GM12878 (cell line): ENCODE measurements at regions not wholly inside any gene's neighbourhood (a gene's known extent, or its start where the extent isn't known, plus 50 kb on each side); places are given as distances from the start of the nearest gene placed in this dataset.

Experiments used
- ATAC-seq: fragments of 200-7000 bp; cut with Tn5 transposase; 3 replicates; pipeline ENCODE4 v1.9.1; 2020; ENCODE audit warnings: mild to moderate bottlenecking, moderate library complexity
- BruUV-seq: library from RNA; stranded (reverse); fragments of 400-500 nt; replicated peaks from 2 replicates; lab custom pipeline; 2021; lab: Mats Ljungman, UMichigan
- CTCF ChIA-PET: fragments of 300-600 bp; sonication (Branson Sonifier 250); formaldehyde crosslinking; extraction: SDS; loops from one replicate; lab custom pipeline; 2021; ENCODE audit warnings: inconsistent platforms; lab: Yijun Ruan, JAX
- POLR2A ChIA-PET: fragments of 350-600 bp; formaldehyde crosslinking; extraction: SDS; loops from one replicate; lab custom pipeline; 2021; ENCODE audit warnings: inconsistent platforms; lab: Charles Lee
- RAD21 ChIA-PET: fragments of 300-600 bp; sonication (Branson Sonifier 250); formaldehyde crosslinking; loops from one replicate; lab custom pipeline; 2023; ENCODE audit warnings: antibody characterized with exemption; ENCODE audit not compliant: unreplicated experiment; lab: Charles Lee
- SMC1A ChIA-PET: fragments of 300-600 bp; sonication (Branson Sonifier 250); formaldehyde crosslinking; loops from one replicate; lab custom pipeline; 2023; ENCODE audit not compliant: unreplicated experiment, uncharacterized antibody; lab: Charles Lee
- DNase-seq: peaks from one replicate; pipeline ENCODE4 v3.0.0-alpha.2; 2011; ENCODE audit warnings: low read depth, low spot score
- FAIRE-seq: peaks from 3 replicates; lab custom pipeline; 2011; peaks lifted over from hg19 to GRCh38; lab: Jason Lieb, UNC
- H2AFZ ChIP-seq: 2 replicates; pipeline ENCODE4 v1.6.0; 2011; ENCODE audit warnings: low read depth, low read length, control low read depth; ENCODE audit not compliant: control insufficient read depth
- H3K27ac ChIP-seq: 2 replicates; pipeline ENCODE4 v1.5.1; 2011; ENCODE audit warnings: control low read depth; ENCODE audit not compliant: control insufficient read depth, insufficient read depth
- H3K27me3 ChIP-seq, 2 experiments: replicated peaks in 1 of 2; 2 replicates each; pipeline versions ENCODE4 v1.6.0 to v1.6.1; 2011; ENCODE audit warnings: low read length in 1 of 2; ENCODE audit not compliant: control insufficient read depth in 2 of 2, insufficient read depth in 2 of 2
- H3K36me3 ChIP-seq, 2 experiments: 2 replicates each; pipeline ENCODE4 v1.5.1; 2011; ENCODE audit warnings: low read length in 1 of 2; ENCODE audit not compliant: control insufficient read depth in 2 of 2, insufficient read depth in 2 of 2
- H3K4me1 ChIP-seq: 2 replicates; pipeline ENCODE4 v1.6.1; 2011; ENCODE audit warnings: mild to moderate bottlenecking, low read length, moderate library complexity, mixed read lengths; ENCODE audit not compliant: control insufficient read depth, insufficient read depth
- H3K4me2 ChIP-seq: 2 replicates; pipeline ENCODE4 v1.6.0; 2011; ENCODE audit warnings: control low read depth; ENCODE audit not compliant: control insufficient read depth, insufficient read depth
- H3K4me3 ChIP-seq: fragments of 200-600 bp; sonication (generic); 2 replicates; pipeline ENCODE4 v1.5.1; 2016
- H3K79me2 ChIP-seq: 2 replicates; pipeline ENCODE4 v1.6.0; 2011; ENCODE audit warnings: low read length; ENCODE audit not compliant: control insufficient read depth, insufficient read depth
- H3K9ac ChIP-seq: 2 replicates; pipeline ENCODE4 v1.8.0; 2011; ENCODE audit warnings: low read length, control low read depth, mixed read lengths; ENCODE audit not compliant: control insufficient read depth, insufficient read depth
- H3K9me3 ChIP-seq: replicated peaks from 3 replicates; pipeline ENCODE4 v1.5.1; 2011; ENCODE audit warnings: mild to moderate bottlenecking, low read length; ENCODE audit not compliant: control insufficient read depth, insufficient read depth
- H4K20me1 ChIP-seq: 2 replicates; pipeline ENCODE4 v1.6.0; 2011; ENCODE audit not compliant: control insufficient read depth, insufficient read depth
- CBX5 ChIP-seq: sonication (generic); IDR thresholded peaks from 2 replicates; pipeline ENCODE4 v1.6.1; 2016; ENCODE audit warnings: low read depth, moderate library complexity, mild to moderate bottlenecking, inconsistent platforms
- ESRRA ChIP-seq: IDR thresholded peaks from 2 replicates; pipeline ENCODE4 v1.6.1; 2012; ENCODE audit warnings: mild to moderate bottlenecking, low read length, improper control_type of control experiment
- YY1 ChIP-seq: IDR thresholded peaks from 2 replicates; pipeline ENCODE4 v1.6.1; 2011; ENCODE audit warnings: low read depth, mild to moderate bottlenecking, low read length
- ZNF207 ChIP-seq: fragments of 450-650 bp; IDR thresholded peaks from 2 replicates; pipeline ENCODE4 v1.6.1; 2014; ENCODE audit warnings: antibody characterized with exemption, mild to moderate bottlenecking, borderline replicate concordance
- WGBS: methylation state at CpG from one replicate; pipeline ENCODE4 v1.1.6; 2016; ENCODE audit warnings: low lambda C conversion rate; ENCODE audit not compliant: insufficient replicate concordance, insufficient coverage; ENCODE audit errors: missing lambda C conversion rate; 5-methylcytosine and 5-hydroxymethylcytosine counted together
- in situ Hi-C: fragments of 300-500 bp; cut with MboI; formaldehyde crosslinking; loops from 9 replicates; pipeline ENCODE4 v1.14.3; 2018; ENCODE audit warnings: mixed read lengths
- intact Hi-C: fragments of 100-400 bp; cut with micrococcal nuclease; formaldehyde crosslinking; loops from one replicate; pipeline ENCODE4 v1.14.2; 2022; ENCODE audit not compliant: unreplicated experiment
- TF ChIP-seq, protein P1 (sequence below): fragments of 450-650 bp; IDR thresholded peaks from 2 replicates; pipeline ENCODE4 v1.6.1; 2016; ENCODE audit warnings: mild to moderate bottlenecking

DNA sequence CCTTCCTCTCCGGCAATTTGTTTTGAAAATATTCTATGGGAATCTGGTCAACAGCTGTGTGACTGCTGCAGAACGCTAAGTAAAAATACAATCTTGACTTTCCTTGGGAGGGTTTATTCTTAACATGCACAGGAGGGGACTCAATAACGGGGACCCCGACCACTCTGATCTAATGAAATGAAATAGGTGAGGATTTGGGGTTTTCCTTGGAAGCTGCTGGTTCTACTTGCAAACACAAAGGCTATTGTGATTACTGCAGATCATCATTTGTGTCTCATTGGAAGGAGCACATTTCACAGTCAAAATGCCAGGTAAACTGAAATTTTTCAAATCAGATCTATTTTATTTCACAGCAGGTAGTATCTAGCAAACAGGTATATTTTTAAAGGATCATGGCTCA, 366.1 kb downstream of the SHANK2 start:
- H3K4me2 ChIP-seq = no peak overlapping the region
- TF ChIP-seq, protein P1, sequence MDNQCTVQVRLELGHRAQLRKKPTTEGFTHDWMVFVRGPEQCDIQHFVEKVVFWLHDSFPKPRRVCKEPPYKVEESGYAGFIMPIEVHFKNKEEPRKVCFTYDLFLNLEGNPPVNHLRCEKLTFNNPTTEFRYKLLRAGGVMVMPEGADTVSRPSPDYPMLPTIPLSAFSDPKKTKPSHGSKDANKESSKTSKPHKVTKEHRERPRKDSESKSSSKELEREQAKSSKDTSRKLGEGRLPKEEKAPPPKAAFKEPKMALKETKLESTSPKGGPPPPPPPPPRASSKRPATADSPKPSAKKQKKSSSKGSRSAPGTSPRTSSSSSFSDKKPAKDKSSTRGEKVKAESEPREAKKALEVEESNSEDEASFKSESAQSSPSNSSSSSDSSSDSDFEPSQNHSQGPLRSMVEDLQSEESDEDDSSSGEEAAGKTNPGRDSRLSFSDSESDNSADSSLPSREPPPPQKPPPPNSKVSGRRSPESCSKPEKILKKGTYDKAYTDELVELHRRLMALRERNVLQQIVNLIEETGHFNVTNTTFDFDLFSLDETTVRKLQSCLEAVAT = no peak
- TF ChIP-seq CBX5 = no peak
- no peak for TF ChIP-seq YY1
- TF ChIP-seq ESRRA = no peak
- no peak for TF ChIP-seq ZNF207
- in situ Hi-C loops = no loop called here
- no peaks in the 10 kb centered on the region for H3K36me3 ChIP-seq
- H2AFZ ChIP-seq = no peak overlapping the region
- no peaks in the 10 kb centered on the region; a peak in 1 of 4 replicates for H3K27me3 ChIP-seq
- no TSS peak for BruUV-seq
- CTCF ChIA-PET = no interaction called here
- H3K9me3 ChIP-seq = no peaks in the 10 kb centered on the region
- H4K20me1 ChIP-seq = no peaks in the 10 kb centered on the region
- H3K79me2 ChIP-seq = no peaks in the 10 kb centered on the region
- DNase-seq (no peak), FAIRE-seq (no peak), ATAC-seq (no peak)
- WGBS = 46% methylated on average over 4 of the region's 4 CpGs
- POLR2A ChIA-PET = no interaction called here
- no peak overlapping the region for H3K9ac ChIP-seq
- intact Hi-C loops = no loop called here
- RAD21 ChIA-PET = no interaction called here
- SMC1A ChIA-PET = no interaction called here
- no peaks in the 10 kb centered on the region for H3K4me1 ChIP-seq
- no peak overlapping the region for H3K27ac ChIP-seq
- no peak overlapping the region for H3K4me3 ChIP-seq
